Right lobe of liver (tissue), 6 donors: ENCODE measurements at regions not wholly inside any gene's neighbourhood (a gene's known extent, or its start where the extent isn't known, plus 50 kb on each side); places are given as distances from the start of the nearest gene placed in this dataset.

Experiments
- ATAC-seq, 4 donors: fragments of 200-7000 bp; cut with Tn5 transposase; one replicate each; pipeline ENCODE4 v1.9.1; 2020; ENCODE audit warnings: mild to moderate bottlenecking in 4 of 4, moderate library complexity in 4 of 4
- DNase-seq, 3 donors: peaks; one replicate each; pipeline ENCODE4 v3.0.0-alpha.2; 2020
- H3K27ac ChIP-seq, 3 donors: fragments of 200-600 bp; one replicate each; pipeline ENCODE4 v1.8.0; 2022
- H3K27me3 ChIP-seq, 2 donors: fragments of 200-600 bp; one replicate each; pipeline ENCODE4 v1.8.0; 2022
- H3K36me3 ChIP-seq, 4 donors: fragments of 200-600 bp; sonication (generic) in 1 of 4; one replicate each; pipeline versions ENCODE4 v1.5.1 to v1.8.0; 2017 to 2022; ENCODE audit warnings: control low read depth in 1 of 4
- H3K4me1 ChIP-seq, 4 donors: fragments of 200-600 bp; sonication (generic) in 1 of 4; one replicate each; pipeline versions ENCODE4 v1.5.1 to v1.8.0; 2017 to 2022; ENCODE audit warnings: control low read depth in 1 of 4
- H3K4me3 ChIP-seq, 3 donors: fragments of 200-600 bp; one replicate each; pipeline ENCODE4 v1.8.0; 2022
- H3K9me3 ChIP-seq, 4 donors: fragments of 200-600 bp; sonication (generic) in 1 of 4; one replicate each; pipeline versions ENCODE4 v1.5.1 to v1.8.0; 2017 to 2022; ENCODE audit warnings: control low read depth in 1 of 4
- POLR2A ChIP-seq: fragments of 450-650 bp; IDR thresholded peaks from one replicate; pipeline ENCODE4 v1.6.1; 2017; ENCODE audit warnings: antibody characterized with exemption, mild to moderate bottlenecking
- WGBS: methylation state at CpG from one replicate; pipeline ENCODE4 v1.1.6; 2018; ENCODE audit warnings: low coverage, low lambda C conversion rate; ENCODE audit not compliant: insufficient coverage; ENCODE audit errors: missing lambda C conversion rate; 5-methylcytosine and 5-hydroxymethylcytosine counted together
- intact Hi-C, 2 donors: fragments of 100-400 bp; cut with DNase I; formaldehyde crosslinking; loops; one replicate each; pipeline versions ENCODE4 v1.11.2 to v1.14.1; 2022
- TF ChIP-seq, protein P1 (sequence below), 4 donors: fragments of 200-600 bp in 3 of 4; fragments of 450-650 bp in 1 of 4; IDR thresholded peaks; one replicate each; pipeline versions ENCODE4 v1.5.1 to v1.8.0; 2016 to 2022; ENCODE audit warnings: antibody characterized with exemption in 4 of 4, mild to moderate bottlenecking in 2 of 4
- donor health status: DM: no; HTN: yes; CAD: no.
- donor health status: DM: no; HTN: no; CAD: no.
- donor health status: DM: no; HTN: no; CAD: no.
- donor health status: DM: no; HTN: yes; CAD: no.
- donor health status: DM: no; HTN: yes; CAD: no.

DNA sequence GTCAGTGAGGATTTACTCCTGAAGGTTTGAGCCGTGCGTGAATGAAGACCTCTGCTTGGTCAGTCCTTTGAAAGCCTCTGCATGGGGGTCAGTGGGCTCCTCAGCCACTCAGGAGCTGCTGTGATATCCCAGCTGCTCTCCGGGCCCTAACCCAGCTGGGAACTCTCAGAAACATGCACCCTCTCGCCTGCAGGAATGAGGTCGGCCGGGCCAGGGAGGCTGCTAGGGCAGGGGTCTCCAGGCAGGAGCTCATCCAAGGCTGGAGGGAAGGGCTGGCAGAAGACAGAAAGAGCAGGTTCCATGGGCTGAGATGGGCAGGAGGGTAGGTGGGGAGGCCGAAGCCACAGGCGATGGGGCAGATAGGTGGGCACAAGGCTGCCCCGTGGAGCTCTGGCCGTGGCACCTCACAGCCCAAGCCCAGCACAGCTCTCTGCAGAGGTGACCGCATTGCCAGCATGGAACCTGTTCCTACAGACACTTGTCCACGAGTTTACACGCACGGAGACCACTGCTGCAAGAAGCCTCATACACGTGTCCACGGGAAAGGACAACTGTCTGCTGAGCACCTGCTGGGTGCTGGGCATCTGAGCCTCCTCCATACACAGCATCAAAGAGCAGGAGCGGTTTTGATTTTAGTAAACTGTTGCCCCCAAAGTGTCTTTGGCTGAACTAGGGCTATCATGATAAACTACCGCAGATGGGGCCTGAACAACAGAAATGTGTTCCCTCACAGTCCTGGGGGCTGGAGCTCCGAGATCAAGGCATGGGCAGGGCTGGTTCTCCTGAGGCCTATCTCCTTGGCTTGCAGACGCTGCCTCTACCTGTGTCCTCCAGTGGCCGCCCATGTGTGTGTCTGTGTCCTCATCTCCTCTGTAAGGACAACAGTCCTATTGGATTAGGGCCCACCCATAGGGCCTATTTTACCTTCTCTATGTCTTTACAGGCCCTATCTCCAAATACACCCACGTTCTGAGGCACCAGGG is 85.2 kb upstream of the ADAMTS2 start:
- Histone ChIP-seq H3K36me3 (no peaks in the 10 kb centered on the region), H3K9me3 (no peaks in the 10 kb centered on the region), H3K27me3 (no peaks in the 10 kb centered on the region), H3K27ac (no peak overlapping the region), H3K4me1 (no peaks in the 10 kb centered on the region), H3K4me3 (no peak overlapping the region)
- WGBS, result 56% methylated on average over 7 of the region's 22 CpGs
- intact Hi-C loops, result no loop called here
- no peak for ATAC-seq
- DNase-seq, result peak; percentile 8 to 37 (median 31)
- TF ChIP-seq POLR2A, result no peak
- TF ChIP-seq, protein P1, sequence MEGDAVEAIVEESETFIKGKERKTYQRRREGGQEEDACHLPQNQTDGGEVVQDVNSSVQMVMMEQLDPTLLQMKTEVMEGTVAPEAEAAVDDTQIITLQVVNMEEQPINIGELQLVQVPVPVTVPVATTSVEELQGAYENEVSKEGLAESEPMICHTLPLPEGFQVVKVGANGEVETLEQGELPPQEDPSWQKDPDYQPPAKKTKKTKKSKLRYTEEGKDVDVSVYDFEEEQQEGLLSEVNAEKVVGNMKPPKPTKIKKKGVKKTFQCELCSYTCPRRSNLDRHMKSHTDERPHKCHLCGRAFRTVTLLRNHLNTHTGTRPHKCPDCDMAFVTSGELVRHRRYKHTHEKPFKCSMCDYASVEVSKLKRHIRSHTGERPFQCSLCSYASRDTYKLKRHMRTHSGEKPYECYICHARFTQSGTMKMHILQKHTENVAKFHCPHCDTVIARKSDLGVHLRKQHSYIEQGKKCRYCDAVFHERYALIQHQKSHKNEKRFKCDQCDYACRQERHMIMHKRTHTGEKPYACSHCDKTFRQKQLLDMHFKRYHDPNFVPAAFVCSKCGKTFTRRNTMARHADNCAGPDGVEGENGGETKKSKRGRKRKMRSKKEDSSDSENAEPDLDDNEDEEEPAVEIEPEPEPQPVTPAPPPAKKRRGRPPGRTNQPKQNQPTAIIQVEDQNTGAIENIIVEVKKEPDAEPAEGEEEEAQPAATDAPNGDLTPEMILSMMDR (IDR thresholded peaks at IDR 0.05), result no peak

DNA sequence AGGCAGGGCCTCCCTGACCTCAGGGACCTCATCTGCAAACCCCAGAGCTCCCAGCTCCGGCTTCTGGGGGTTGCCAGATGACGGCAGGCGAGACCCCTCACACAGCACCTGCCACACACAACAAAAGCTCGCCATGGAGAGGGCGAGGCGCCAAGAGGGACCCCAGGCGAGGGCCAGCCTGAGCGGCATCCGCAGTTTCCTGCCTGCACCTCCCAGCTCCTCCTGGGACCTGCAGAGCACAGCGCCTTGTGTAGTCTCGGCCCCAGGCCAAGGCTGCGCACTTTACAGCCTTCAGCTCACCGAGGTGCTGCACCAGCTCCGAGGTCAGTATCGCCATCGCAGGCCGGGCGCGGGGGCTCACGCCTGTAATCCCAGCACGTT is 82.4 kb upstream of the ADAMTS2 start:
- ATAC-seq, result no peak
- Histone ChIP-seq H3K27ac (no peak overlapping the region), H3K9me3 (no peaks in the 10 kb centered on the region), H3K4me3 (no peak overlapping the region), H3K27me3 (no peaks in the 10 kb centered on the region), H3K36me3 (no peaks in the 10 kb centered on the region), H3K4me1 (no peaks in the 10 kb centered on the region)
- no CpG with 5 or more reads among the region's 21 CpGs for WGBS
- DNase-seq, result peak in 2 of 3 donors; percentile 18 to 39
- no peak for TF ChIP-seq POLR2A
- TF ChIP-seq, protein P1 (IDR thresholded peaks at IDR 0.05), result no peak
- intact Hi-C loops, result no loop called here

DNA sequence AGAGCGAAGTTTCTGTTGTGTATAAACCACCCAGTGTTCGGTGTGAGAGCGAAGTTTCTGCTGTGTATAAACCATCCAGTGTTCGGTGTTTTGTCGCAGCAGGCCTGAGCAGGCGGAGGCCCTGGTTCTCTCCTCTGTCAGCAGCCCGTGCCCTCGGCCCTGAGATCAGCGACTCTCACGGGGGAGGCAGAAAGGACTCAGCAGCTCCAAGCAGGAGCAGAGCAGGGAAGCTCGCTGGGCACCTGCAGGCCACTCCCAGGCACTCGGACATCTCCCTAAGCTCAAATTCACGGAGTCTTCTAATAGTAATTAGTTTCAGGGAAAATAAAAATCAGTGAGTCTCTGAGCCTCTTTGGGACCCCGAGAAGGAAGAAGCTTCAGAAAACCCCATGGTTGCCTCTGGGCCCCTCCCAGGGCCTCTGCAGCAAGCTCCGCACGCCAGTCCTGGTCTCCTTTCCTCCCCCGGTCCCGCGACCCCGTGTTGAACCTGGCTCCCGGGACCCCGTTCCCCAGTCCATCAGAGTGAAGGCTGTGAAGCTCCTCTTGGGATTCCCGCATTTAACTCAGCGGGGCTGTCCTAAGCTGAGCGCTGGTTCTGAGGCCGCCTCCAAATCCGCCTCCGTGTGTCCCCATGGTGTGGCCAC is 81.9 kb upstream of the ADAMTS2 start:
- 41% methylated on average over 12 of the region's 28 CpGs for WGBS
- no peak for ATAC-seq
- Histone ChIP-seq H3K27ac (no peak overlapping the region), H3K36me3 (no peaks in the 10 kb centered on the region), H3K9me3 (no peaks in the 10 kb centered on the region), H3K4me1 (no peaks in the 10 kb centered on the region), H3K27me3 (no peaks in the 10 kb centered on the region), H3K4me3 (no peak overlapping the region)
- intact Hi-C loops, result no loop called here
- TF ChIP-seq, protein P1 (IDR thresholded peaks at IDR 0.05), result no peak
- TF ChIP-seq POLR2A, result no peak
- peak in 2 of 3 donors; percentile 9 to 36 for DNase-seq

DNA sequence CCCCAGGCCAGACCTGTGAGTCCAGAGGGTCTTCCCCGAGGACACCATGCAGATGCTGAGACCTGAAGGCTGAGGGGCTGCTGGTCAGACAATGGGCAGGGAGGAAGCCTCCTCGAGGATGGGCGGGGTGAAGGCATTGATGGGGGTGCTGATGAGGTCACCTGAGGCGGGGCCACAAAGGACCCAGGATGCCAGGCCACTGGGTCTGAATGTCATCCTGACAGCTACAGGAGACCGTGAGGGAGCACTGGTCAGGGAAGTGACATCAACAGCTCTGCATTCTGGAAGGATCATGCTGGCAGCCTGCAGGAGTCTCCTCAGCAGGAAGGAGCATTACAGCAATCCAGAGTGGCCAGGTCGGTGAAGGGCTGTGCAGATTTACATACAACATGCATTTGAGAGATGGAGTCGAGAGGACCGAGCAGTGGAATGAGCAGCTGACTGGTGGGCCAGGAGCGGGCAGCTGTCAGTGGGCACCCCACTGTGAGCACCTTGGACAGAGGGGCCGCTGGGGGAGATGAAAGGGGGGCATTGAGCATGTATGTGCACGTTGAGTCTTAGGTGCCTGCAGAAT is 77.7 kb upstream of the ADAMTS2 start:
- ATAC-seq, result no peak
- TF ChIP-seq, protein P1 (IDR thresholded peaks at IDR 0.05), result no peak
- TF ChIP-seq POLR2A, result no peak
- intact Hi-C loops, result no loop called here

More for the DNA sequence above, 77.7 kb upstream of the ADAMTS2 start:
- H3K4me3 ChIP-seq, result no peak overlapping the region
- no peaks in the 10 kb centered on the region for H3K27me3 ChIP-seq
- H3K9me3 ChIP-seq, result no peaks in the 10 kb centered on the region
- no peaks in the 10 kb centered on the region for H3K36me3 ChIP-seq
- 30% methylated on average over 6 of the region's 11 CpGs for WGBS
- DNase-seq, result no peak
- no peak overlapping the region for H3K27ac ChIP-seq
- no peaks in the 10 kb centered on the region for H3K4me1 ChIP-seq
